Panc1 (cell line): ENCODE measurements at regions not wholly inside any gene's neighbourhood (a gene's known extent, or its start where the extent isn't known, plus 50 kb on each side); places are given as distances from the start of the nearest gene placed in this dataset.

Experiments
- ATAC-seq: fragments of 200-7000 bp; cut with Tn5 transposase; 2 replicates; pipeline ENCODE4 v1.9.1; 2020; ENCODE audit warnings: mild to moderate bottlenecking, moderate library complexity
- BruUV-seq: library from RNA; stranded (reverse); fragments of 400-500 nt; replicated peaks from 2 replicates; lab custom pipeline; 2021; lab: Mats Ljungman, UMichigan
- CTCF ChIA-PET: fragments of 300-600 bp; sonication (Branson Sonifier 250); formaldehyde crosslinking; loops from one replicate; lab custom pipeline; 2022; ENCODE audit warnings: antibody characterized with exemption; lab: Charles Lee
- POLR2A ChIA-PET: fragments of 300-600 bp; sonication (Branson Sonifier 250); formaldehyde crosslinking; loops from one replicate; lab custom pipeline; 2022; ENCODE audit warnings: antibody characterized with exemption; lab: Charles Lee
- DNase-seq: peaks from one replicate; pipeline ENCODE4 v3.0.0-alpha.2; 2010; ENCODE audit warnings: low read depth, low spot score
- H3K27ac ChIP-seq: 2 replicates; pipeline ENCODE4 v1.5.1; 2011; ENCODE audit warnings: mild to moderate bottlenecking, low read length, inconsistent platforms
- H3K27me3 ChIP-seq: fragments of 200-500 bp; sonication (Bioruptor generic); 2 replicates; pipeline ENCODE4 v1.6.0; 2014; ENCODE audit warnings: low read length, inconsistent platforms; ENCODE audit not compliant: control insufficient read depth, insufficient read depth
- H3K36me3 ChIP-seq: fragments of 200-500 bp; sonication (Bioruptor generic); 2 replicates; pipeline ENCODE4 v1.5.1; 2014; ENCODE audit warnings: inconsistent platforms, mild to moderate bottlenecking, low read length, moderate library complexity; ENCODE audit not compliant: control insufficient read depth, insufficient read depth
- H3K4me1 ChIP-seq: 2 replicates; pipeline ENCODE4 v1.5.1; 2011; ENCODE audit warnings: inconsistent platforms, mild to moderate bottlenecking, low read length, moderate library complexity; ENCODE audit not compliant: control insufficient read depth, insufficient read depth
- H3K4me3 ChIP-seq, 2 experiments: 2 replicates each; pipeline ENCODE4 v1.5.1; 2011 to 2012; ENCODE audit warnings: low read depth in 2 of 2, low read length in 2 of 2, mild to moderate bottlenecking in 2 of 2, inconsistent platforms in 1 of 2, moderate library complexity in 1 of 2
- H3K9me3 ChIP-seq: fragments of 200-500 bp; sonication (Bioruptor generic); 2 replicates; pipeline ENCODE4 v1.5.1; 2014; ENCODE audit warnings: low read depth, mild to moderate bottlenecking, inconsistent platforms, low read length, moderate library complexity; ENCODE audit not compliant: control insufficient read depth, insufficient read depth
- POLR2AphosphoS5 ChIP-seq: IDR thresholded peaks from 2 replicates; pipeline ENCODE4 v1.6.1; 2012; ENCODE audit warnings: mild to moderate bottlenecking, low read depth, low read length, moderate library complexity
- SIN3A ChIP-seq: IDR thresholded peaks from 2 replicates; pipeline ENCODE4 v1.6.1; 2012; ENCODE audit warnings: low read depth, mild to moderate bottlenecking, low read length, moderate library complexity, borderline replicate concordance; ENCODE audit not compliant: insufficient read depth
- TCF7L2 ChIP-seq: IDR thresholded peaks from 2 replicates; pipeline ENCODE4 v1.6.1; 2011; ENCODE audit warnings: mild to moderate bottlenecking, low read depth, low read length, inconsistent platforms
- in situ Hi-C: cut with HindIII; loops from 2 replicates; pipeline ENCODE4 v1.10.0; 2016; ENCODE audit warnings: low sequenced_read_pairs, low pct_unique_long_range_greater_than_20kb
- intact Hi-C: fragments of 100-400 bp; cut with micrococcal nuclease; formaldehyde crosslinking; loops from one replicate; pipeline ENCODE4 v1.10.0; 2022; ENCODE audit not compliant: unreplicated experiment
- TF ChIP-seq, protein P1 (sequence below): fragments of 450-650 bp; IDR thresholded peaks from 2 replicates; pipeline ENCODE4 v1.5.1; 2017; ENCODE audit warnings: mild to moderate bottlenecking
- TF ChIP-seq, protein P2 (sequence below), 2 experiments: IDR thresholded peaks; 2 replicates each; pipeline ENCODE4 v1.6.1; 2011 to 2012; ENCODE audit warnings: low read depth in 2 of 2, control low read depth in 1 of 2, low read length in 1 of 2, mild to moderate bottlenecking in 1 of 2, moderate library complexity in 1 of 2; ENCODE audit not compliant: insufficient read depth in 1 of 2

DNA sequence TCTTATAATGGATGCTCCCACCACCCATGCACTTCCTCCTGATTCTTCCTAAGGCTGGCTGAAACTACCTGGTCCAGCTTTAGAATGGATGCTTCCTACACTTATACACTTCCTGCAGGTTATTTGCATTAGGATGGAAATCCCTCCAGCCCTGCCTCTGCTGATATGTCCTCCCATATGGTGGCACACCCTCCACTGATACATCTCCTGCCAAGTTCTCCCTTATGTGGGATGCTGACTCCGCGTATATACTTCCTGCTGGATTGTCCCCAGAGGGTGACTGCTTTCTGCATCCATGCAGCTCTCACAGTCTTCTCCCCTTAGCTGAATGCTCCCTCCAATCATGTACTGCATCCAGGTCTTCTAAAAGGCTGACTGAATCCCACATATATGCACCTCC is 254.6 kb upstream of the FAM47C start:
- no peaks in the 10 kb centered on the region for H3K36me3 ChIP-seq
- no peaks in the 10 kb centered on the region for H3K4me1 ChIP-seq
- intact Hi-C loops, result no loop called here
- ChIA-PET POLR2A (no interaction called here), CTCF (no interaction called here)
- no peak overlapping the region for H3K4me3 ChIP-seq
- ATAC-seq, result no peak
- in situ Hi-C loops, result no loop called here
- DNase-seq, result no peak
- no peaks in the 10 kb centered on the region for H3K27me3 ChIP-seq
- H3K27ac ChIP-seq, result no peak overlapping the region
- no TSS peak for BruUV-seq
- no peaks in the 10 kb centered on the region for H3K9me3 ChIP-seq
- TF ChIP-seq, protein P1, sequence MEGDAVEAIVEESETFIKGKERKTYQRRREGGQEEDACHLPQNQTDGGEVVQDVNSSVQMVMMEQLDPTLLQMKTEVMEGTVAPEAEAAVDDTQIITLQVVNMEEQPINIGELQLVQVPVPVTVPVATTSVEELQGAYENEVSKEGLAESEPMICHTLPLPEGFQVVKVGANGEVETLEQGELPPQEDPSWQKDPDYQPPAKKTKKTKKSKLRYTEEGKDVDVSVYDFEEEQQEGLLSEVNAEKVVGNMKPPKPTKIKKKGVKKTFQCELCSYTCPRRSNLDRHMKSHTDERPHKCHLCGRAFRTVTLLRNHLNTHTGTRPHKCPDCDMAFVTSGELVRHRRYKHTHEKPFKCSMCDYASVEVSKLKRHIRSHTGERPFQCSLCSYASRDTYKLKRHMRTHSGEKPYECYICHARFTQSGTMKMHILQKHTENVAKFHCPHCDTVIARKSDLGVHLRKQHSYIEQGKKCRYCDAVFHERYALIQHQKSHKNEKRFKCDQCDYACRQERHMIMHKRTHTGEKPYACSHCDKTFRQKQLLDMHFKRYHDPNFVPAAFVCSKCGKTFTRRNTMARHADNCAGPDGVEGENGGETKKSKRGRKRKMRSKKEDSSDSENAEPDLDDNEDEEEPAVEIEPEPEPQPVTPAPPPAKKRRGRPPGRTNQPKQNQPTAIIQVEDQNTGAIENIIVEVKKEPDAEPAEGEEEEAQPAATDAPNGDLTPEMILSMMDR, result no peak
- TF ChIP-seq SIN3A (no peak), TCF7L2 (no peak), POLR2AphosphoS5 (no peak)
- TF ChIP-seq, protein P2, sequence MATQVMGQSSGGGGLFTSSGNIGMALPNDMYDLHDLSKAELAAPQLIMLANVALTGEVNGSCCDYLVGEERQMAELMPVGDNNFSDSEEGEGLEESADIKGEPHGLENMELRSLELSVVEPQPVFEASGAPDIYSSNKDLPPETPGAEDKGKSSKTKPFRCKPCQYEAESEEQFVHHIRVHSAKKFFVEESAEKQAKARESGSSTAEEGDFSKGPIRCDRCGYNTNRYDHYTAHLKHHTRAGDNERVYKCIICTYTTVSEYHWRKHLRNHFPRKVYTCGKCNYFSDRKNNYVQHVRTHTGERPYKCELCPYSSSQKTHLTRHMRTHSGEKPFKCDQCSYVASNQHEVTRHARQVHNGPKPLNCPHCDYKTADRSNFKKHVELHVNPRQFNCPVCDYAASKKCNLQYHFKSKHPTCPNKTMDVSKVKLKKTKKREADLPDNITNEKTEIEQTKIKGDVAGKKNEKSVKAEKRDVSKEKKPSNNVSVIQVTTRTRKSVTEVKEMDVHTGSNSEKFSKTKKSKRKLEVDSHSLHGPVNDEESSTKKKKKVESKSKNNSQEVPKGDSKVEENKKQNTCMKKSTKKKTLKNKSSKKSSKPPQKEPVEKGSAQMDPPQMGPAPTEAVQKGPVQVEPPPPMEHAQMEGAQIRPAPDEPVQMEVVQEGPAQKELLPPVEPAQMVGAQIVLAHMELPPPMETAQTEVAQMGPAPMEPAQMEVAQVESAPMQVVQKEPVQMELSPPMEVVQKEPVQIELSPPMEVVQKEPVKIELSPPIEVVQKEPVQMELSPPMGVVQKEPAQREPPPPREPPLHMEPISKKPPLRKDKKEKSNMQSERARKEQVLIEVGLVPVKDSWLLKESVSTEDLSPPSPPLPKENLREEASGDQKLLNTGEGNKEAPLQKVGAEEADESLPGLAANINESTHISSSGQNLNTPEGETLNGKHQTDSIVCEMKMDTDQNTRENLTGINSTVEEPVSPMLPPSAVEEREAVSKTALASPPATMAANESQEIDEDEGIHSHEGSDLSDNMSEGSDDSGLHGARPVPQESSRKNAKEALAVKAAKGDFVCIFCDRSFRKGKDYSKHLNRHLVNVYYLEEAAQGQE (IDR thresholded peaks at IDR 0.05; ENCODE audit: insufficient read depth in 1 of 2, low read depth in 2 of 2, low read length in 1 of 2), result no peak

DNA sequence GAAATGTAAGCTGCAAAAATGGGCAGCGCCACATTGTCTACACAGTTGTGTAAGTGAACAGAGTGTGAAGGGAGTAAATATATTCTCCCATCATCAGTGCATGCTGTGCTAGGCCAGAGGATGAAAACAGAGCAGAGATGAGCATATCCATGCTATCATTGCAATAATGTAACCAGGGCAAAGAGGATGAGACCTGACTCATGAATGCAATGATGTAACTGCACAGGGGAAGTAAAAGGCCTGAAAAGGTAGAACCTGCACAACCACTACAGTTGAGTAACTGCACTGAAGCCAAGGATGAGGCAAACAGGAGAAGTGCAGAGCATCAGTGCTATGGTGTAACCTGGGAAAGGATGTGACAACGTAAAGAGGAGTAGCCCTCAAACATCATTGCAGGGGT is 220.4 kb upstream of the FAM47C start:
- in situ Hi-C loops (no loop called here), intact Hi-C loops (no loop called here)
- CTCF ChIA-PET, result no interaction called here
- no peaks in the 10 kb centered on the region for H3K36me3 ChIP-seq
- no peaks in the 10 kb centered on the region for H3K4me1 ChIP-seq
- no peaks in the 10 kb centered on the region for H3K9me3 ChIP-seq
- no peaks in the 10 kb centered on the region for H3K27me3 ChIP-seq
- H3K27ac ChIP-seq, result no peak overlapping the region
- ATAC-seq, result no peak
- H3K4me3 ChIP-seq, result no peak overlapping the region
- no peak for TF ChIP-seq POLR2AphosphoS5
- no peak for TF ChIP-seq TCF7L2
- TF ChIP-seq, protein P2 (IDR thresholded peaks at IDR 0.05; ENCODE audit: insufficient read depth in 1 of 2, low read depth in 2 of 2, low read length in 1 of 2), result no peak
- no peak for TF ChIP-seq SIN3A
- TF ChIP-seq, protein P1, result no peak
- no TSS peak for BruUV-seq
- DNase-seq, result no peak
- POLR2A ChIA-PET, result no interaction called here
